GM12875 (cell line): ENCODE measurements at regions not wholly inside any gene's neighbourhood (a gene's known extent, or its start where the extent isn't known, plus 50 kb on each side); places are given as distances from the start of the nearest gene placed in this dataset.

ENCODE experiments used
- H3K4me3 ChIP-seq: one replicate; pipeline ENCODE4 v1.5.1; 2011; ENCODE audit warnings: low read depth, low read length, control low read depth
- CTCF ChIP-seq: IDR thresholded peaks from 2 replicates; pipeline ENCODE4 v1.5.1; 2011; ENCODE audit warnings: low read depth, mild to moderate bottlenecking, control low read depth, inconsistent platforms, low read length, moderate library complexity, borderline replicate concordance; ENCODE audit not compliant: insufficient read depth

GRCh38 chr6:958488-958887 lies 265.5 kb upstream of the EXOC2 start:
- no peak for TF ChIP-seq CTCF

GRCh38 chr6:951399-952181 lies 258.7 kb upstream of the EXOC2 start:
- no peak overlapping the region for H3K4me3 ChIP-seq
- TF ChIP-seq CTCF, result no peak

More at GRCh38 chr6:958488-958887, 265.5 kb upstream of the EXOC2 start:
- H3K4me3 ChIP-seq, result no peak overlapping the region

- no peak overlapping the region for H3K4me3 ChIP-seq
- TF ChIP-seq CTCF, result no peak
Measured at GRCh38 chr6:947235-947934, 254.4 kb upstream of the EXOC2 start.

GRCh38 chr6:946546-946945 lies 253.6 kb upstream of the EXOC2 start:
- no peak overlapping the region for H3K4me3 ChIP-seq
- no peak for TF ChIP-seq CTCF

GRCh38 chr6:939526-940252 lies 246.8 kb upstream of the EXOC2 start:
- no peak for TF ChIP-seq CTCF

GRCh38 chr6:938916-939315 lies 246.0 kb upstream of the EXOC2 start:
- no peak for TF ChIP-seq CTCF
- H3K4me3 ChIP-seq, result no peak overlapping the region

More at GRCh38 chr6:939526-940252, 246.8 kb upstream of the EXOC2 start:
- no peak overlapping the region for H3K4me3 ChIP-seq
